Tongue (tissue), 1 donor: ENCODE measurements at regions not wholly inside any gene's neighbourhood (a gene's known extent, or its start where the extent isn't known, plus 50 kb on each side); places are given as distances from the start of the nearest gene placed in this dataset.
"Not testable (repeated sequence)": the region's sequence is repeated elsewhere in the genome, so short reads cannot be mapped to it uniquely, and the experiment has no call there.

Experiments used
- DNase-seq: peaks from one replicate; pipeline ENCODE4 v3.0.0-alpha.2; 2015

DNA sequence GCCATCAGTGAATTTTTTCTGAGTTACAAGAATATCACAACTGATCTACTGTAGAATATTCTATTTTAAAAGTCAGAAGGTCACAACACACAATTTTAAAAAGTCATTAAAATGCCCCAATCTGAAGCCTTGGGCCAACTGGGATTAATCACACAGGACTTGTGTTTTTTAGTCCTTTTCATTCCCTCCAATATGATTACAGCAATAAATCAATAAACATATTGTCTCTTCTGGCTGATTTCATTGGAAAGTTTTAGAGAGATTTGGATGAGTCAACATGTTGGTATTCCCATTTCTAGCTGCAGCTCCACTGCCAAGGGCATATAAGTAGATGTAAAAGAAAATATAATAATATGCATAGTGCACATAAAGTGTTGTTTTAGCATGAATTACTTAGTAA, 85.8 kb downstream of the NIBAN1 start:
- no peak for DNase-seq

DNA sequence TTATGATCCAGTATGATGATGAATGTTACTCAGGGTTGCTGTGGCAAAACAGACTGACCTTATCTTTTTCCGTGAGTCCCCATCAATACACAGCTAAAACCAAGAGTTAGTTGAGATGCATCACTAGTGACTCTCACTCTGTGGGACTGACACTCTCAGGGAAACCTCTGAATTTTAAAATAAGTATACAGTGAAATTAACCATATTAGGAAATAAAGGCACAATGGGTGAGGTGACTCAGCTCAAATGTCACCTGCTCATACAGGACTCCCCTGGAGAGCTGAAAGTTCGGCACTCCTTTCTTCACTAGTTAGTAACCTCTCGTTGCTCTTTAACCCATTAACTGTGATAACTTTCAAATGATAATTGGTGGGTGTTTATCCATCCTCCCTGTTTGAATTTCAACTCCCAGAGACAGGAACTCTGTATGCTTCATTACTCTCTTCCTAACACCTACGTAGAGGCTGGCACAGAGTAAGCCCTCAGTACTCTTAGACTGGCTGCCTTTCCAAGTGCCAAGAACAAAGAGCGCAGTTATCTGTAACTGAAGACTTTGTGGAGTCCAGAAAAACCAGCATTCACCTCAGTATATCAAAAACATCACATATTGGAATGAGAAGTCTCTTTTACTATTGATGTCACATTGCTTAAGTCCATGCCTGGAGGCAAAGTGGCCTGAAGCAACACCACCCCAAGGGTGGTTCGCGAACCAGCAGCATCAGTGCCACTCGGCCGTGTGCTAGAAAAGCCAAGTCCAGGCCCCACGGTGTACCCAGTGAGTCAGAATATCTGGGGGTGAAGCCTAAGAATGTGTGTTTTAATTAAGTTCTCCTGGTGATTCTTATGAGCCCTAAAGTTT, 91.1 kb downstream of the NIBAN1 start:
- no peak for DNase-seq

- DNase-seq: no peak
These were observed 92.1 kb downstream of the NIBAN1 start for GRCh38 chr1:184881941-184882913.

DNA sequence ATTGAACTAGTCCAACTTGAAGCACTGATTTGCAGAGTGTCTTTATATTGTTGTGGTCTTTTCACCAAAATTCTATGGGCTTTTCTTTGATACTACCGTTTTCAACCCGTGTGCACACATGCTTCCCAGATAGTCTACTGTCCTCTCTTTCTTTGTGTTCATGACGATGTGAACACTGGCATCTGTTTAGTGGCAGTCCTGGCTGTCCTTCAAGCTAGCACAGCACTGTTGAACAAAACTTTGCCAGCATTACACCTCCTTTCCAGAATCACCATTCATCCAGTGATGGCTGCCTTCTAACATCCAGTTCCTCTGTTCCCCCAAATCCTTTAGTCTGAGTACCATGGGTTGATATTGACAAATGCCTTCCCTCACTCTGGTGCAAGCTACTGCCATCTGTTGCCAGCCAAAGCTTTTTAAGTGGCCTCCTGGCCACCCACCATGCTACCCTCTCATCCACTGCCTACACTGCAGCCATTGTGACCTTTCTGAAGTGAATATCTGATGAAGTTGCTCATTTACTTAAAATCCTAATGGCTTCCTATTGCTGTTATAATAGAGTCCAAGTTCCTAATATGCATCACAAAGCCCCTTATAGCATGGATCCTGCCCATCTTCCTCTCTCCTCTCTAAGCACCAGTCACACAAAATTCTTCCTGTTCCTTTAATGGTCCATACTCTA, 94.3 kb downstream of the NIBAN1 start:
- no peak for DNase-seq

GRCh38 chr1:184878602-184879001, 95.7 kb downstream of the NIBAN1 start:
- DNase-seq: no peak

- no peak for DNase-seq
These were observed 96.3 kb downstream of the NIBAN1 start for GRCh38 chr1:184878002-184878401.

DNA sequence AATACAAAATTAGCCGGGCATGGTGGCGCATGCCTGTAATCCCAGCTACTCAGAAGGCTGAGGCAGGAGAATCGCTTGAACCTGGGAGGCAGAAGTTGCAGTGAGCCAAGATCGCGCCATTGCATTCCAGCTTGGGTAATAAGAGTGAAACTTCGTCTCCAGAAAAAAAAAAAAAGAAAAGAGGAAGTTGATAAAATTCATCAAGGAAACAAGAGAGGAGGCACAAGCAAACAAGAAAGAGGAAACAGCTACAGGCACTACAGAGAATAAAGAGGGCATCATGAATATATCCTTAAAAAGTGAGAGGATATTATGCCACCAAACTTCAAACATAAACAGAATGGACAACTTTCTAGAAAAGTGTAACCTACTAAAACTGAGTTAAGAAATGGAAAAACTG, 98.3 kb downstream of the NIBAN1 start:
- not testable (repeated sequence) for DNase-seq

- DNase-seq: no peak
These were observed 99.1 kb downstream of the NIBAN1 start for GRCh38 chr1:184875218-184875617.

- DNase-seq: no peak
These were observed 104.0 kb downstream of the NIBAN1 start for GRCh38 chr1:184870319-184870718.

DNA sequence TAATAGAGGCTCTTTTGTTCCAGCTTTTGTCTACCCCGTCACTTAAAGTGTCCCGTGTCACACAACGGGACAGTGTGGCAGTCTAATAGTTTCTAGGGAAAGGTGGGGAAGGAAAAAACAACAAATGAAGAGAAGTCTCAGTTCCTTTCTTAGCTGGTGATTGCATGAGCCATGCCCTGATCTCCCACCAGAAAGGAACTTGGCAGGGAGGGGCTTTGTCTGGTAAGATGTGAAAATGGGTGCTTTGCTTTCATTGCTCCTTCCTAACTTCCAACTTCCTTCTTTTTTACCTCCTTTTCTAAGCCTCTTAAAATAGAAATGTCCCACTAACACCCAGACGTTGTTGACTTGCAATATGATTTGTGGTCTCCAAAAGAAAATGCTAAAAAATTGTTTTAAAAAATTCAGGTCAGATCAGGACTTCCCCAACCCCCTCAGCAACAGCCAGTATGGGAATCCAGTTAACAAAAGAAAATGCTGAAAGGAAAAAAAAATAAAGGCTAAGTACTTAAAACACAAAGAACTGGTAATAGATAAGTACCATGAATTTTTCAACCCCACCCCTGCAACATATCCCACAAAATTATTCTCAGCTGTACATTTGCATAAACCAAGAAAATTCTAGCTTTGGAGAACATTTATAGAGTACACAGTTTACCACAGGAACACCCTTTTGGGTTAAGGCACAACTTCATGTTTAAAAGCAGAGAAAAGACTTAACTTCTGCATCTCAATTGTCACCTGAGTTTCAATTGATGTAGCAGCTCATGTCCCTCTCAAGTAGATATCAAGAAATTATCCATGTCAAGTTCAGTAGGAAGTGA, 106.2 kb downstream of the NIBAN1 start:
- DNase-seq: no peak

GRCh38 chr1:184866991-184867788, 107.1 kb downstream of the NIBAN1 start:
- no peak for DNase-seq

- DNase-seq: no peak
These were observed 107.7 kb downstream of the NIBAN1 start for GRCh38 chr1:184866586-184866985.

DNA sequence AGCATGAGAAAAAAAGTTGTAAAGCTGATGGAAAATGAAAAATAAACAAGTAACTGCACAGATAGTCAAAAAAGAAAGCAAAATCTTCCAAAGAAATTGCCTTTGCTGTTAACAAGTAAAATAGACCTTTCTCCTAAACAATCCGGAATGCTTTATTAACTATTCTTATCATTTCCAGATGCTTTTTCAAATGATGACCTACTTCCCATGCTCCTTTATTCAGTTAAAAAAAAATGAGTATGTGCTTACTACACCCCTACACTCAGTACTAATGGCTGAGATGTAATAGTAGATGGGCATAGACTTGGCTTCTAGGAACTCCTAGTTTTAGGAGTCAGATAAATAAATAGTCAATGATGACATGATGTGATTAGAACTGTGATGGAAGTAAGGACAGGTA, 108.5 kb downstream of the NIBAN1 start:
- DNase-seq: no peak

- DNase-seq: no peak
These were observed 107.2 kb upstream of the EDEM3 start for GRCh38 chr1:184861755-184862336.

DNA sequence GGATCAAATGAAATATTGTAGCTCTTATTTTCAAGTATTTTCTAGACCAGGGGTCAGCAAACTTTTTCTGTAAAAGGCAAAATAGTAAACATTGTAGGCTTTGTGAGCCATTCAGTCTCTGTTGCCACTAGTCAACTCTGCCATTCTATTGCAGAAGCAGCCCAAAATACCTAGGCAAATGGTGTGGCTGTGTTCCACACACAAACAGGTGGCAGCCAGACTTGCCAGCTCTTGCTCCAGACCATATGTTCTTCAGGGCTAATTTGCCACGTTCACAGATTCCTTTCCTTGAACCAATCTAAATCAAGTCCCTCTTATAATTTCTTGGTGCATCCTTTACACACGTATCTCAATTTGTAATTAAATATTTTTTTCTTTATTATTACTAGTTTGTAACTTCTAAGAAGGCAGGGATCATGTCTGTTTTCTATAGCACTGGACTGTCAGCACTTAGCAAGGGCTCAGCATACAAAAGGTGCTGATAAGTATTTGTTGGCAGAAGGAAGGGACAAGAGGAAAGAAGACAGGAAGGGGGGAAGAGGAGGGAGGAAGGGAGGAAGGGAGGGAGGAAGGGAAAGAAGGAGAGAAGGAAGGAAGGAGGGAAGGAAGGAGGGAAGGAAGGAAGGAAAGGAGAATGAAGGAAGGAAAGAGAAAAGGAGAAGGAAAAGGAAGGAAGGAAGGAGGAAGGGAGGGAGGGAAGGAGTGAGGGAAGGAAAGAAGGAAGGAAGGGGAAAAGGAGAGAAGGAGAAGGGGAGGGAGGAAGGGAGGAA, 106.5 kb upstream of the EDEM3 start:
- peak; percentile 52 for DNase-seq

GRCh38 chr1:184860535-184860934, 105.9 kb upstream of the EDEM3 start:
- DNase-seq: no peak

DNA sequence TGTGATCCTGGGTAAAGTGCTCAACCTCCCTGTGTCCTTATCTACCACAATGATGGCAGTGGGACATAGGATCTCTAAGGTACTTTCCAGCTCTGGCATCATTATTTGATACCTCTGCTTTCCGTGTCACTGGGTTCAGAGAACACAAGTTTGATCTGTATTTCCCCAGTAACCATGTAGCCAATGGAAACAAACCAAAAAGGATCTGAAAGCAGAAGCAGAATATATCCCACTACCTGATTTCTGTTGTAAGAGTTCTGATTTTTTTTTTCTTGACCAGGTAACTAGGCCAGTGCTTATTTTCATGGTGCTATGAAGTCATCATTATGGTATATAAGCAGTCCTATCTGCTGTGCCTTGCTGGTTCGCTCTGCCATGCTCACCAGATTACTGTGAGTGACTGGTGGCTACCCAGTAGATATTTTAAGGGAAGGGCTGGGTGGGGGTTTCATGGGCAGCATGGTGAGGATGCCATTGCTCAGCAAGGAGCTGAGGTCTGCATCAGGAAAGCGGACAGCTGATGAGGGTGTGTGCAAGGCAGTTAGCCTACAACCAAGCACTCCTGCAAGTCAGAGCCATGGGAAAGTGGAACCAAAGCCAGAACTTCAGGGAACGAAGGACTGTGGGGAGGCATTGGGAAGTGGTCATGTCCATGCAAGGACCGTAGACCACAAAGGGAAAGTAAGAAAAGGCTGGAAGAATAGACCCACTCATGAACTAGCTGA, 104.9 kb upstream of the EDEM3 start:
- no peak for DNase-seq

- no peak for DNase-seq
These were observed 103.6 kb upstream of the EDEM3 start for GRCh38 chr1:184858288-184858687.
